Bronchial epithelial cell (primary cell): ENCODE measurements at regions not wholly inside any gene's neighbourhood (a gene's known extent, or its start where the extent isn't known, plus 50 kb on each side); places are given as distances from the start of the nearest gene placed in this dataset.
A peak's percentile ranks its signal among the peaks of the same experiment; 100 is the strongest.

ENCODE experiments used
- DNase-seq: peaks from one replicate; pipeline ENCODE4 v3.0.0-alpha.2; 2010; ENCODE audit warnings: low read depth
- FAIRE-seq: peaks from 2 replicates; lab custom pipeline; 2011; peaks lifted over from hg19 to GRCh38; lab: Jason Lieb, UNC
- H3K27me3 ChIP-seq: 2 replicates; pipeline ENCODE4 v1.5.1; 2011; ENCODE audit warnings: low read length; ENCODE audit not compliant: control insufficient read depth, insufficient read depth
- H3K36me3 ChIP-seq: 2 replicates; pipeline ENCODE4 v1.5.1; 2011; ENCODE audit warnings: low read length; ENCODE audit not compliant: control insufficient read depth, insufficient read depth
- H3K4me3 ChIP-seq: 2 replicates; pipeline ENCODE4 v1.5.1; 2011; ENCODE audit warnings: mild to moderate bottlenecking, low read depth, low read length, control low read depth
- CTCF ChIP-seq: IDR thresholded peaks from 2 replicates; pipeline ENCODE4 v1.5.1; 2011; ENCODE audit warnings: mild to moderate bottlenecking, moderate library complexity, low read length, control low read depth, inconsistent platforms; ENCODE audit not compliant: insufficient read depth, severe bottlenecking

GRCh38 chr9:110027671-110028081 lies 180.3 kb downstream of the C9orf152 start:
- H3K27me3 ChIP-seq, result no peaks in the 10 kb centered on the region
- FAIRE-seq, result no peak
- no peak for TF ChIP-seq CTCF
- H3K36me3 ChIP-seq, result no peaks in the 10 kb centered on the region
- H3K4me3 ChIP-seq, result no peak overlapping the region
- DNase-seq, result no peak

- Histone ChIP-seq H3K4me3 (no peak overlapping the region), H3K27me3 (no peaks in the 10 kb centered on the region), H3K36me3 (no peaks in the 10 kb centered on the region)
- DNase-seq (no peak), FAIRE-seq (no peak)
- no peak for TF ChIP-seq CTCF
These were observed 179.7 kb downstream of the C9orf152 start for GRCh38 chr9:110028271-110028670.

GRCh38 chr9:110028676-110029075 lies 179.3 kb downstream of the C9orf152 start:
- no peak for DNase-seq
- Histone ChIP-seq H3K4me3 (no peak overlapping the region), H3K36me3 (no peaks in the 10 kb centered on the region), H3K27me3 (no peaks in the 10 kb centered on the region)
- FAIRE-seq, result no peak
- TF ChIP-seq CTCF, result no peak

- DNase-seq (peak; percentile 96), FAIRE-seq (no peak)
- no peaks in the 10 kb centered on the region for H3K27me3 ChIP-seq
- H3K36me3 ChIP-seq, result no peaks in the 10 kb centered on the region
- TF ChIP-seq CTCF, result no peak
- no peak overlapping the region for H3K4me3 ChIP-seq
These were observed 178.5 kb downstream of the C9orf152 start for GRCh38 chr9:110029429-110029955.

- FAIRE-seq, result no peak
- no peak for DNase-seq
- Histone ChIP-seq H3K27me3 (no peaks in the 10 kb centered on the region), H3K4me3 (no peak overlapping the region), H3K36me3 (no peaks in the 10 kb centered on the region)
- TF ChIP-seq CTCF, result no peak
These were observed 177.9 kb downstream of the C9orf152 start for GRCh38 chr9:110029956-110030480.

GRCh38 chr9:110030632-110031031 lies 177.3 kb downstream of the C9orf152 start:
- Histone ChIP-seq H3K4me3 (no peak overlapping the region), H3K27me3 (no peaks in the 10 kb centered on the region), H3K36me3 (no peaks in the 10 kb centered on the region)
- no peak for TF ChIP-seq CTCF
- DNase-seq (peak; percentile 84), FAIRE-seq (no peak)
